ENCODE measurements at regions not wholly inside any gene's neighbourhood (a gene's known extent, or its start where the extent isn't known, plus 50 kb on each side); places are given as distances from the start of the nearest gene placed in this dataset.

GRCh38 chr10:15460661-15461060 lies 89.6 kb upstream of the FAM171A1 start:
- TF ChIP-seq REST (IDR thresholded peaks at IDR 0.05; ENCODE audit: insufficient read depth in 1 of 2, low read depth in 2 of 2, low read length in 2 of 2) (no peak), SIN3A (IDR thresholded peaks at IDR 0.05; ENCODE audit: borderline replicate concordance, insufficient read depth, low read length) (no peak), POLR2AphosphoS5 (IDR thresholded peaks at IDR 0.05; ENCODE audit: low read depth, low read length) (no peak)

Measured in PFSK-1 (cell line).